ENCODE measurements at regions not wholly inside any gene's neighbourhood (a gene's known extent, or its start where the extent isn't known, plus 50 kb on each side); places are given as distances from the start of the nearest gene placed in this dataset.

- TF ChIP-seq, protein P1, sequence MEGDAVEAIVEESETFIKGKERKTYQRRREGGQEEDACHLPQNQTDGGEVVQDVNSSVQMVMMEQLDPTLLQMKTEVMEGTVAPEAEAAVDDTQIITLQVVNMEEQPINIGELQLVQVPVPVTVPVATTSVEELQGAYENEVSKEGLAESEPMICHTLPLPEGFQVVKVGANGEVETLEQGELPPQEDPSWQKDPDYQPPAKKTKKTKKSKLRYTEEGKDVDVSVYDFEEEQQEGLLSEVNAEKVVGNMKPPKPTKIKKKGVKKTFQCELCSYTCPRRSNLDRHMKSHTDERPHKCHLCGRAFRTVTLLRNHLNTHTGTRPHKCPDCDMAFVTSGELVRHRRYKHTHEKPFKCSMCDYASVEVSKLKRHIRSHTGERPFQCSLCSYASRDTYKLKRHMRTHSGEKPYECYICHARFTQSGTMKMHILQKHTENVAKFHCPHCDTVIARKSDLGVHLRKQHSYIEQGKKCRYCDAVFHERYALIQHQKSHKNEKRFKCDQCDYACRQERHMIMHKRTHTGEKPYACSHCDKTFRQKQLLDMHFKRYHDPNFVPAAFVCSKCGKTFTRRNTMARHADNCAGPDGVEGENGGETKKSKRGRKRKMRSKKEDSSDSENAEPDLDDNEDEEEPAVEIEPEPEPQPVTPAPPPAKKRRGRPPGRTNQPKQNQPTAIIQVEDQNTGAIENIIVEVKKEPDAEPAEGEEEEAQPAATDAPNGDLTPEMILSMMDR (IDR thresholded peaks at IDR 0.05; ENCODE audit: low read length): no peak
- TF ChIP-seq EZH2 (IDR thresholded peaks at IDR 0.05; ENCODE audit: borderline replicate concordance, low read length): no peak
Observed at GRCh38 chr16:9481747-9482730, 390.6 kb downstream of the HAPSTR1 start.

All from OCI-LY1 (cell line).